Activated T-helper 17 cell treated with anti-CD3 and anti-CD28 coated beads, Interleukin-2, amount 50 U/mL, for 72 hours (primary cell): ENCODE measurements at regions not wholly inside any gene's neighbourhood (a gene's known extent, or its start where the extent isn't known, plus 50 kb on each side); places are given as distances from the start of the nearest gene placed in this dataset.
"Not testable (repeated sequence)": the region's sequence is repeated elsewhere in the genome, so short reads cannot be mapped to it uniquely, and the experiment has no call there.

Experiments used
- ATAC-seq: fragments of 150-1000 bp; cut with Tn5 transposase; replicated peaks from 2 replicates; pipeline ENCODE4 v1.10.0; 2021; ENCODE audit warnings: mild to moderate bottlenecking, moderate library complexity
- H3K27ac Mint-ChIP-seq: one replicate; pipeline ENCODE4 v1.8.0; 2022; ENCODE audit warnings: mixed read lengths
- H3K27me3 Mint-ChIP-seq: one replicate; pipeline ENCODE4 v1.8.0; 2022; ENCODE audit warnings: mixed read lengths
- H3K36me3 Mint-ChIP-seq: one replicate; pipeline ENCODE4 v1.8.0; 2022; ENCODE audit warnings: low read depth, mild to moderate bottlenecking, mixed read lengths
- H3K4me1 Mint-ChIP-seq: one replicate; pipeline ENCODE4 v1.8.0; 2022; ENCODE audit warnings: mixed read lengths
- H3K4me3 Mint-ChIP-seq: one replicate; pipeline ENCODE4 v1.8.0; 2022; ENCODE audit warnings: mild to moderate bottlenecking, mixed read lengths
- H3K9me3 Mint-ChIP-seq: one replicate; pipeline ENCODE4 v1.8.0; 2022; ENCODE audit warnings: mixed read lengths

GRCh38 chr13:63749857-63750256, 2334.2 kb upstream of the PCDH20 start:
- not testable (repeated sequence) for H3K27me3 Mint-ChIP-seq, H3K9me3 Mint-ChIP-seq, ATAC-seq, H3K4me1 Mint-ChIP-seq, H3K27ac Mint-ChIP-seq, H3K36me3 Mint-ChIP-seq, H3K4me3 Mint-ChIP-seq

- H3K36me3 Mint-ChIP-seq, H3K9me3 Mint-ChIP-seq, H3K27me3 Mint-ChIP-seq, H3K4me1 Mint-ChIP-seq, H3K27ac Mint-ChIP-seq, ATAC-seq, H3K4me3 Mint-ChIP-seq: not testable (repeated sequence)
These were observed 2326.1 kb upstream of the PCDH20 start for GRCh38 chr13:63741814-63742101.

- ATAC-seq = no peak
- Mint-ChIP-seq H3K27ac (no peak overlapping the region), H3K4me3 (no peak overlapping the region), H3K36me3 (no peaks in the 10 kb centered on the region), H3K27me3 (no peaks in the 10 kb centered on the region), H3K4me1 (no peaks in the 10 kb centered on the region), H3K9me3 (no peaks in the 10 kb centered on the region)
These were observed 2325.6 kb upstream of the PCDH20 start for GRCh38 chr13:63741029-63741813.

GRCh38 chr13:63739112-63739735, 2323.6 kb upstream of the PCDH20 start:
- ATAC-seq, H3K36me3 Mint-ChIP-seq, H3K4me1 Mint-ChIP-seq, H3K27ac Mint-ChIP-seq, H3K9me3 Mint-ChIP-seq, H3K4me3 Mint-ChIP-seq, H3K27me3 Mint-ChIP-seq: not testable (repeated sequence)

- Mint-ChIP-seq H3K27me3 (no peaks in the 10 kb centered on the region), H3K36me3 (no peaks in the 10 kb centered on the region), H3K4me3 (no peak overlapping the region), H3K4me1 (no peaks in the 10 kb centered on the region), H3K27ac (no peak overlapping the region), H3K9me3 (peaks cover 3% of the 10 kb centered on the region)
- no peak for ATAC-seq
These were observed 2321.8 kb upstream of the PCDH20 start for GRCh38 chr13:63737418-63737817.

- H3K27me3 Mint-ChIP-seq = no peaks in the 10 kb centered on the region
- H3K9me3 Mint-ChIP-seq = peaks cover 3% of the 10 kb centered on the region
- no peaks in the 10 kb centered on the region for H3K36me3 Mint-ChIP-seq
- no peak overlapping the region for H3K27ac Mint-ChIP-seq
- no peak overlapping the region for H3K4me3 Mint-ChIP-seq
- H3K4me1 Mint-ChIP-seq = no peaks in the 10 kb centered on the region
- no peak for ATAC-seq
These were observed 2316.2 kb upstream of the PCDH20 start for GRCh38 chr13:63731896-63732295.

GRCh38 chr13:63712159-63712558, 2296.5 kb upstream of the PCDH20 start:
- not testable (repeated sequence) for H3K36me3 Mint-ChIP-seq, H3K27me3 Mint-ChIP-seq, H3K4me3 Mint-ChIP-seq, H3K27ac Mint-ChIP-seq, ATAC-seq, H3K4me1 Mint-ChIP-seq, H3K9me3 Mint-ChIP-seq

- no peak overlapping the region for H3K4me3 Mint-ChIP-seq
- H3K27me3 Mint-ChIP-seq = no peaks in the 10 kb centered on the region
- ATAC-seq = no peak
- no peaks in the 10 kb centered on the region for H3K36me3 Mint-ChIP-seq
- no peak overlapping the region for H3K27ac Mint-ChIP-seq
- H3K4me1 Mint-ChIP-seq = no peaks in the 10 kb centered on the region
- H3K9me3 Mint-ChIP-seq = no peaks in the 10 kb centered on the region
These were observed 2291.1 kb upstream of the PCDH20 start for GRCh38 chr13:63706751-63707150.

- no peak for ATAC-seq
- peaks cover 2% of the 10 kb centered on the region for H3K9me3 Mint-ChIP-seq
- H3K27me3 Mint-ChIP-seq = no peaks in the 10 kb centered on the region
- H3K4me1 Mint-ChIP-seq = no peaks in the 10 kb centered on the region
- no peaks in the 10 kb centered on the region for H3K36me3 Mint-ChIP-seq
- no peak overlapping the region for H3K4me3 Mint-ChIP-seq
- H3K27ac Mint-ChIP-seq = no peak overlapping the region
These were observed 2288.9 kb upstream of the PCDH20 start for GRCh38 chr13:63704521-63704920.

- Mint-ChIP-seq H3K4me1 (no peaks in the 10 kb centered on the region), H3K27ac (no peak overlapping the region), H3K4me3 (no peak overlapping the region), H3K9me3 (peaks cover 4% of the 10 kb centered on the region), H3K36me3 (no peaks in the 10 kb centered on the region), H3K27me3 (no peaks in the 10 kb centered on the region)
- ATAC-seq = no peak
These were observed 2284.7 kb upstream of the PCDH20 start for GRCh38 chr13:63700350-63700749.

- H3K27ac Mint-ChIP-seq = no peak overlapping the region
- peaks cover 4% of the 10 kb centered on the region for H3K9me3 Mint-ChIP-seq
- no peak overlapping the region for H3K4me3 Mint-ChIP-seq
- no peaks in the 10 kb centered on the region for H3K4me1 Mint-ChIP-seq
- no peak for ATAC-seq
- no peaks in the 10 kb centered on the region for H3K27me3 Mint-ChIP-seq
- no peaks in the 10 kb centered on the region for H3K36me3 Mint-ChIP-seq
These were observed 2284.3 kb upstream of the PCDH20 start for GRCh38 chr13:63699948-63700347.

- H3K4me3 Mint-ChIP-seq = no peak overlapping the region
- no peak overlapping the region for H3K27ac Mint-ChIP-seq
- ATAC-seq = no peak
- no peaks in the 10 kb centered on the region for H3K27me3 Mint-ChIP-seq
- H3K9me3 Mint-ChIP-seq = peaks cover 7% of the 10 kb centered on the region
- H3K36me3 Mint-ChIP-seq = no peaks in the 10 kb centered on the region
- no peaks in the 10 kb centered on the region for H3K4me1 Mint-ChIP-seq
These were observed 2280.4 kb upstream of the PCDH20 start for GRCh38 chr13:63696055-63696454.

GRCh38 chr13:63693696-63694095, 2278.0 kb upstream of the PCDH20 start:
- H3K27ac Mint-ChIP-seq = no peak overlapping the region
- no peaks in the 10 kb centered on the region for H3K27me3 Mint-ChIP-seq
- no peak overlapping the region for H3K4me3 Mint-ChIP-seq
- no peak for ATAC-seq
- H3K9me3 Mint-ChIP-seq = peaks cover 5% of the 10 kb centered on the region
- H3K4me1 Mint-ChIP-seq = no peaks in the 10 kb centered on the region
- H3K36me3 Mint-ChIP-seq = no peaks in the 10 kb centered on the region

- Mint-ChIP-seq H3K4me3 (no peak overlapping the region), H3K9me3 (peaks cover 14% of the 10 kb centered on the region), H3K4me1 (no peaks in the 10 kb centered on the region), H3K27ac (no peak overlapping the region), H3K27me3 (no peaks in the 10 kb centered on the region), H3K36me3 (no peaks in the 10 kb centered on the region)
- no peak for ATAC-seq
These were observed 2275.8 kb upstream of the PCDH20 start for GRCh38 chr13:63691474-63691873.

GRCh38 chr13:63690672-63691071, 2275.0 kb upstream of the PCDH20 start:
- Mint-ChIP-seq H3K9me3 (peaks cover 14% of the 10 kb centered on the region), H3K36me3 (no peaks in the 10 kb centered on the region), H3K27me3 (no peaks in the 10 kb centered on the region), H3K4me1 (no peaks in the 10 kb centered on the region), H3K27ac (no peak overlapping the region), H3K4me3 (no peak overlapping the region)
- ATAC-seq = no peak

GRCh38 chr13:63684822-63685221, 2269.2 kb upstream of the PCDH20 start:
- H3K27me3 Mint-ChIP-seq = no peaks in the 10 kb centered on the region
- peaks cover 16% of the 10 kb centered on the region for H3K9me3 Mint-ChIP-seq
- H3K36me3 Mint-ChIP-seq = no peaks in the 10 kb centered on the region
- no peak for ATAC-seq
- no peaks in the 10 kb centered on the region for H3K4me1 Mint-ChIP-seq
- H3K27ac Mint-ChIP-seq = no peak overlapping the region
- H3K4me3 Mint-ChIP-seq = no peak overlapping the region
